GM19467 (cell line): ENCODE measurements at regions not wholly inside any gene's neighbourhood (a gene's known extent, or its start where the extent isn't known, plus 50 kb on each side); places are given as distances from the start of the nearest gene placed in this dataset.

ENCODE experiments used
- ATAC-seq: cut with Tn5 transposase; IDR thresholded peaks from one replicate; pipeline ENCODE4 v1.9.1; 2021; ENCODE audit warnings: mild to moderate bottlenecking, moderate library complexity; ENCODE audit not compliant: unreplicated experiment

- ATAC-seq: no peak
Measured at GRCh38 chr17:70857351-70857750, 688.0 kb downstream of the KCNJ2 start.

- no peak for ATAC-seq
Measured at GRCh38 chr17:70859829-70860228, 690.5 kb downstream of the KCNJ2 start.

DNA sequence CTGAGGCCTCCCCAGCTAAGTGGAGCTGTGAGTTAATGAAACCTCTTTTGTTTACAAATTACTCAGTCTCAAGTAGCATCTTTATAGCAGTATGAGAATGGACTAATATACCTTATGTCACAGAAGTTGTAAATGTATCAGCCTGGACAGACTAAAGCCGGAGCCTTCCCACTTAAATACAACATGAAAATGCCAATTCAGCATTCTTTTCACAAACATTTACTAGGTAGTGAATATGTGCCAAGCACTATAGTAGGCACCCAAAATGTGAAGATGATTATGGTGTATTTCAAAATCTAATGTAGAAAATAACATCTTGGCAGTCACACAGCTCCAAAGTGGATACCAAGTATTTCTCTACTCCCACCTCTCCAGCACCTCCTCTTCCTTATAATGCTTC lies 693.0 kb downstream of the KCNJ2 start:
- no peak for ATAC-seq

DNA sequence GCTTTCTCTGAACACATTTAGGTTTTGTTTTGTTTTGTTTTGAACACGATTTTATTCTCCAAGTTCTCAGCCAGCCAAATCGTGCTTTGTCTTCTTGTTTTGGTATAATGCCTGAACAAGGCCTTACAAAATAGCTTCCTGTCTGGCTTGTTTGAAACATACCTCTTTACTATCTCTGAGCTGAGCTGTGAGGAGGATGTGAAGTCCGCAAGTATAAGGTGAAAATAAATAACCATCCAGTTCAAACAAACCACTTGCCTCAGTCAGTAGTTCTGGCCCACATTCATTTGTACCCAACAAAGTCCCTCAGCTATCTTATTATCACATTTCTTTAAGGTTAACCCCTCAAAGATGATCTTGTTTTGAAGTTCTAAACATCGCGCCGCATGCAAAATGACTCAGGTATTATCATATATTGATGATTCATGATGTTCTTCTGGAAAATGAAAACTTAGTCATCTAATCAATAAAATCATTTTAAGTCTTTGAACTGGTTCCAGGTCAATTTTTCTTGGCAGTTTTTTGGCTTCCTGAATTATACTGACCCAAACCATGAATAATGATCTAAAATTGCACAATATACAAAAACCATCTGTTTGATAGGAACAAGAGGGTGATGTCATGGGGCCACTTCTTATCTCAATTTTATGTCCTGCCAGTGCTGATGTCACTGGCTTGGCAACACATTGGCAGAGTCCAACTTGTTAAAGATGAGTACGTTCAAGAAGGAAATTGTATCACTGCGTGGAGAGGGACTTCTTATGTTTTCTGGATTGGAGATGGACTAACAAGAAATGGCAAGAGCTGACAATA lies 694.3 kb downstream of the KCNJ2 start:
- ATAC-seq: no peak

DNA sequence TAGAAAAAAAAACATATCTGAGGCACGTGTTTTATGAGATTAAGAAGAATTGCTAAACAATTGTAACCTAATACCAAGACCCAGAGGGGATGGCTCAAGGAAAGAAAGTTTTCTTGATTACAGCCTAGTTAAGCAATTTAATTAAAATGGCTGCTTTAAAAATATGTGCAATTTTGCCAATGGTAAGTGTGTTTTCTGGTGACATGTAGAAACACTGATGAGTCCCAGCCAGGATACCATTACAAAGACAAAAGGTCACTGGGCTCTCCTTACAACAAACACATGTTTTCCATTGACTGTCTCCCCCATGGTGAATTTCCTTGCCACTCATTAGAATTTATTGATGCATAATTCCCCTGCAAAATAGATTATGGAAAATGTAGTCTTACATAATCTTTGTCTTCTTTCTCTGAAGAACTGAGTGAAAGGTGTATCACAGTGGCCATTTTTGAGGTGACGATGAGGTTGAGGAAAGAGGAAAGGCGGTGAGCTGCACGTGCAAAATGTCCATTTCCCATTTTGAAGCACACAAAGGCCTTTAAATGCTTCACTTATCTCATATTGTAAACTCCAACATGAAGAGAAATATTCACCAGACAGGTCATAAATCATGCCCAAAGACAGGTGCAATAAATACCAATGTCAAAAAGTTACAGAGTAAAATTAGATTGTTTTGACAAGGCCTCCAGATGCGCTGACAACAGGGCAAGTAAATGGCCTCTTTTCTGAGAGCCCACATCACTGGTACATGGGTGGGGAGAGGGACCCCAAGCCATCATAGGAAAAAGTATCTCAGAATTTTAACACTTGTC lies 696.9 kb downstream of the KCNJ2 start:
- ATAC-seq: no peak

GRCh38 chr17:70868149-70868548 lies 698.8 kb downstream of the KCNJ2 start:
- no peak for ATAC-seq

DNA sequence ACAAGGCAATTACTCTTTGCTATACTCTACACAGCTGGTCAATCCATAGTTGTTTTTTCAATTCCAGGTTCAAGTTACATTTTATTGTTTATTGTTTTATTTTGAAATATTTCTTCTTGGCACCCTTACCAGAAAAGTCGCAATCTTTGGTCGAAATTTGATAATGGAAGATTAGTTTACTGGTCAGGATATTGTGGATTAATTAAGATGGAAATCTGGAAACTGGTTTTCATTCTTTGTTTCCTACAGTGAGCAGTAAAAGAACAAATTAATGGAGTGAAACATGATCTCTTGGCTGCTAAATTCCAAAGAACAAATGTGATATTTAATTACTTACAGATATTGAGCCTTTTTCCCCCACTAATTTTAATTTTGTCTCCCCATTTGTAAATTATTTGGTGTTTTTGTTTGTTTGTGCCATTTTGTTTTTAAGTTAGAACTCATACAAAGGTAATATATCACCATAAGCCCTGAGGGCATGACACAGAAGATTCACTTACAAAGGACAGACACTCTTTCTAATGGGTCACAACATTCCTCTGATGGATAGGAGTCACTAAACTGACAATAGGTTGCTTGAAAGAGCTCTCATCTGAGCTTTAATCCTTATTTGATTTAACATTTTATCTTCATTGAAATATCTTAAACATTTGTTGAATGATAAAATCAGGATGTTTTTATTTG lies 700.2 kb downstream of the KCNJ2 start:
- no peak for ATAC-seq

DNA sequence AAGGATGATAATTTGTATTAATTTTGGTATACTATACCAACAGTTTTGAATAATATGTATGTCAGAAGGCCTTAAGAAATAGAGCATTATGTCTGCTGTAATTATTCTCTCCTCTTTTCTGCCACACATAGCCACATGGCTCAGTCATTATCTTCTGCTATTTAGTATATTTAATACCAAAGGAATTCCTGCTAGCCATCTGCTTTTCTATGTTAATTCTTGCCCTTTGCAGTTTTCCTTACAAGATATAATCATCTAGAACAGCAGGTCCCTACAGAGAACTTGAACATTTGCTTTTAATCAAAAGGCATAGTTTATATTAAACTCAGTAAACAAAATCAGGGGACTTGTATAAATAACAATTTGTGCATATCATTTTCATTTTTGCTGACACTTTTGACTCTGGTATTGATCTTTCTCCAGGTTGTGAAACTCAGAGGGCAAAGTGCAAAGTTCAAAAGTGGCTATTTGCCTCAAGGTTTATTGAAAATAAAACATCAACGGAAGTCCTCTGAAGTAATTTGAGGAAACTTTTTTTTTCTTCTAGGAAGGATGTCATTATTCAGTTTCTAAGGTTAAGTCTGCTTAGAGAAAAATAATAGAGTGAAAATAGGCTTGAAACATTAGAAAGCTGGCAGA lies 702.0 kb downstream of the KCNJ2 start:
- ATAC-seq: no peak

GRCh38 chr17:70872103-70872502 lies 702.8 kb downstream of the KCNJ2 start:
- no peak for ATAC-seq

- ATAC-seq: no peak
Measured at GRCh38 chr17:70875729-70876310, 706.5 kb downstream of the KCNJ2 start.

GRCh38 chr17:70878879-70879278 lies 709.5 kb downstream of the KCNJ2 start:
- no peak for ATAC-seq

- ATAC-seq: no peak
Measured at GRCh38 chr17:70879401-70879800, 710.1 kb downstream of the KCNJ2 start.

- no peak for ATAC-seq
Measured at GRCh38 chr17:70881093-70881492, 711.8 kb downstream of the KCNJ2 start.

GRCh38 chr17:70882504-70882903 lies 713.2 kb downstream of the KCNJ2 start:
- no peak for ATAC-seq

DNA sequence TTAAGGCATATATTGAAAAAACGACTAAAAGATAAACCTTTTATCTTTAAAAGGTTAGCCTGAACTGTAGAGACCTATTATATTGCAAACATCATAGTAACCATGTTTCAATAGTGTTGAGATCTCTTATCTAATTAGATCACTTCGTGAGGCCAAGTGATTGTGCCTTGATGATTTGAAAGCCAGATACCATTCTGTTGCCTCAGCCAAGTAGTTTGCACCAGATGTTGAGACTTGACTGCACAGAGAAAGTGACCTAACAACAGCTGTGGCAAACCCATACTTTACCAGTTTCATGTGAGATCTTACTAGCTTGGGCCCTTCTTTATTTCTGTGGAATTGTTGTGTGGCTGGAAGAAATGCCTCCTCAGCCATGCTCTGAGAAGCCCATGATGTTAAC lies 717.3 kb downstream of the KCNJ2 start:
- ATAC-seq: no peak

- ATAC-seq: no peak
Measured at GRCh38 chr17:70888324-70888723, 719.0 kb downstream of the KCNJ2 start.

GRCh38 chr17:70891306-70891705 lies 722.0 kb downstream of the KCNJ2 start:
- no peak for ATAC-seq

DNA sequence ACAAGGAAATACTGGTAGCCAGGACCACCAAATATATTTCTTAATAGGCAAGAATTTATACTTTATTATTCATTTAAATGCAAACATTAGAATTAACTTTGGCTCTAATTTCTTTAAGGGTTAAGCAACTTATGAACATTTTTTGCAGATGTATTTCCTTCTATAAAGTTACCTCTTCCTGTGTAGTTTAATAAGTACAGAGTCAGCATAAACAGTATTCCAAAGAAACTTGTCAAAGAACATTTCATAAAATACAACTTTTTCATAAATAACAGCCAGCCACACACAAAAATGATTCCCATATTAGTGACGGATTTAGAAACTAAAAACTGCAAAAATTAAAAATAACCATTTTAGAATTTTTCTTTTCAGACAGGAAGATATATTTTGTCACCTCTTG lies 723.2 kb downstream of the KCNJ2 start:
- ATAC-seq: no peak

GRCh38 chr17:70896843-70897242 lies 727.5 kb downstream of the KCNJ2 start:
- ATAC-seq: no peak

DNA sequence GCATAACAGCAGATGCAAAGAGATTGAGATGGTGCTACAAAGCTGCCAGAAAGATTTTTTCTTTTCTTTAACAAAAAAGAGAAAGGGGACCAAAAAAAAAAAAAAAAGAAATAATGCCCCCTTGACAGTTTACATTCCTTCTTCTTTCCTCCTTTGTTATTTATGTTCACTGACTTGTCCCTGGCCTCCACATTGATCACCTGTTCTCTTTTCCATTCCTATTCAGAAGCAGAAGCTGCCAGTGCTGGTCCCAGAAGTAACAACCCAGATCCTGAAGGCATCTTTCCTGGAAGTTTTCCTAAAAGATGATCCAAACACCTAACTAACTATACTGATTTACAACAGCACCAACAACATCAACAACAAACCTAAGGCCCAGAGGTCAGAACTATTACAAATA lies 728.1 kb downstream of the KCNJ2 start:
- ATAC-seq: no peak

DNA sequence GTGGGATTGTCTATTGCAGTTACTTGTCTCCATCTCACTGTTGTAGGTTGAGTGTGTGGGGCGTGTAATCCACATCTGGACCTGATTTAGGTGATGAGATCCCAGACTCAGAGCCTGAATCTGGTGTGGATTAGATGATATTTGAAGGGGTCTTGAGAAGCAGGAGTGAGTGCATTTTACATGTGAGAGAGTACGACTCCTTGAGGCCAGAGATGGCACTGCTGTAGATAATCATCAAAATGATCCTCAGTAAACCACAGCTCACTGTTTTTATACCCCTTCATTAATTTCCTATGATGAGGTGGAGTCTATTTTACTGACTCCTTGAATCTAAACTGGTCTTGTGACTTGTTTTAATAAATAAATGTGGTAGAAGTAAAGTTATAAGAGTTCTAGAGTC lies 732.5 kb downstream of the KCNJ2 start:
- ATAC-seq: no peak
